GM19328 (cell line): ENCODE measurements at regions not wholly inside any gene's neighbourhood (a gene's known extent, or its start where the extent isn't known, plus 50 kb on each side); places are given as distances from the start of the nearest gene placed in this dataset.
"Not testable (repeated sequence)": the region's sequence is repeated elsewhere in the genome, so short reads cannot be mapped to it uniquely, and the experiment has no call there.

Experiments used
- ATAC-seq: cut with Tn5 transposase; IDR thresholded peaks from one replicate; pipeline ENCODE4 v1.9.1; 2021; ENCODE audit warnings: mild to moderate bottlenecking, moderate library complexity; ENCODE audit not compliant: unreplicated experiment

DNA sequence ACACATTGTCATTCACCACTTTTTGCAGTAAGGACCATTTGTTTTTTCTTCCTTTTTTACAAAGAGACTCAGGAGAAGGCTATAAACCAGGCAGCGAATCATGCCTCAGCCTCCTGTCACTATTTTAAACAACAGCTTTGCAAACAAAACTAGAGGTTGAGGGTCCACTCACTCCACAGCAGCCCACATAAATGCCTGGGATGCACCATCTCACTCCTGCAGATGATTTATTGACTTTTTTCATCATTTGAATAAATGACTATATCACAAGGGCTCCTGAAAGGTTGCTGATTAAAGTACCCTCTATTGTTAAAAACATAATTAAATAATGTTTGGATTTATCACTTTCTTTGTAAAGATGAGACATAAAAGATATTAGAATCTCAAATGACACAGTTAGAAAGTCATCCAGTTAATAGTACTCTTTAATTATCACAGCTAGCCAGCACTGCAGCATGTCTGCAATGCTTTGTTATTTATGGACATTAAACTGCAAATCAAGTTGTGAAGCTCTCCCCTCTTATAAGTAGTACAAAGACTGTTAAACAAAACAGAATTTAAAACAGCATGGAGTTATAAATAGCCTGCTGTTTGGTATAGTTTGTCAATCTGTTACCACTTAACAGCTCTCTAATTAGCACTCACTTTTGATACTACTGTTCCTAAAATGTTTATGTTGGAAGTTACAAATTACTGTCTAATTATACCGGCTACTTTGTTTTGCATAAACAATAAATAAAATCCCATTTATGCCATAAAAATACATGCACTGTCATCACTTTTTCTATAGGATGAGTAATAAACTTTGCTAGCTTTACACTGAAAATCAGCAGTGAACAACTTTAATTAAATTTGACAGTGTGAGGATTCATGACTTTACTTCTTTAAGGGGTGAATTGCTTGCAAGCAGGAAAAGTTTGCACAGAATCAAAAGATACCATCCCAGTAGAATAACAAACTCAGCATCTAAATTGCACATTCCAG lies 853.2 kb downstream of the UQCRFS1 start:
- ATAC-seq, result no peak

DNA sequence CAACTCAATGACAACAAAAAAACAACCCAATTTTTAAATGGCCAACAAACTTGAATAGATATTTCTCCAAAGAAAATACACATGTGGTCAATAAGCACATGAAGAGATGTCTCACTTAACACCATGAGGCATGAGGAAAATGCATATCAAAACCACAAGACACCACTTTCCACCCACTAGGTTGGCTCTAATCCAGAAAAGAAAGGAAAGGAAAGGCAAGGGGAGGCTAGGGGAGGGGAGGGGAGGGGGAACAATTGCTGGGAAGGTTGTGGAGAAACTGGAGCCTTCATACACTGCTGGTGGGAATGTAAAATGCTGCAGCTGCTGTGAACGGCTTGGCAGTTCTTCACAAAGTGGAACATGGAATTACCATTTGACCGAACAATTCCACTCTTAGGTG lies 854.3 kb downstream of the UQCRFS1 start:
- ATAC-seq, result no peak

DNA sequence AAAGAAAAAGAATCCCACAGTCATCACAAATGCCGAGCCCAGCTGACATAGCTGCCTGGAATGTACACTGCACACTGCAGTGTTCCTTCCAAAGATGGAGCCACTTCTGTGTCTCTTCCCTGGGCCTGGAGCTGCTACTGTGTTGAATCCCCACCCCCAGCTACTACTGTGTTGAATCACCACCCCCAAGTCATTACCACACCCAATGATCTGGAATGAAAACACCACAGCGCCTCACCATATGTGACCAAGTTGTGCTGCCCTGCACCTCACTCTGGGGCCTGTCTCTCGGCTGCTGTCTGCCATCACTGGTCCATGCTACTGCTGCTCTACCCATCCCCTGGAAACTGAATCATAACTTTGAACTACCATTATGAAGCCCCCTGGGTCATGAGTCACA lies 861.2 kb downstream of the UQCRFS1 start:
- ATAC-seq, result no peak

DNA sequence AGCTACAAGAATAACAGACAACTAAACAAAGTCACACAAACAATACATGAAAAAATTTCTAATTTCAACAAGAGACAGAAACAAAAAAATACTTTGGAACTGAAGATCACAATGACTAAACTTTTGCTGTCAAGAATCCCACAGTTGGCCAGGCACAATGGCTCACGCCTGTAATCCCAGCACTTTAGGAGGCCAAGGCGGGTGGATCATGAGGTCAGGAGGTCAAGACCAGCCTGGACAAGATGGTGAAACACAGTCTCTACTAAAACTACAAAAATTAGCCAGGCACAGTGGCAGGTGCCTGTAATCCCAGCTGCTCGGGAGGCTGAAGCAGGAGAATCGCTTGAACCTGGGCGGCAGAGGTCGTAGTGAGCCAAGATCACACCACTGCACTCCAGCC lies 861.6 kb downstream of the UQCRFS1 start:
- not testable (repeated sequence) for ATAC-seq

DNA sequence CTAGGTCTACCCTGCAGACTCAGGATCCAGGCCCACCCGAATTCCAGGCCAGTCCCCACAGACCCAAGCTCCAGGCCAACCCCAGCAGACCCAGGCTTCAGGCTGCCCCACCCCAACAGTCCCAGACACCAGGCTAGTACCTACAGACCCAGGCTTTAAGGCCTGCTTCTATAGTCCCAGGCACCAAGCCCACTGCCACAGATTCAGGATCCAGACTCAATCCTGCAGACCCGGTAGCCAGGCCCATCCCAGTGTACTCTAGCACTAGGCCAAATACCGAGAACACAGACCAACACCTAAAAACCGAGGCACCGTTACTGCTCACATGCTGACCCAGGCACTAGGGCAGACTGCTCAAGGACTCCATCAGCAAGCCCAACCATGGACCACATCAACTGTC lies 862.3 kb downstream of the UQCRFS1 start:
- ATAC-seq, result no peak

DNA sequence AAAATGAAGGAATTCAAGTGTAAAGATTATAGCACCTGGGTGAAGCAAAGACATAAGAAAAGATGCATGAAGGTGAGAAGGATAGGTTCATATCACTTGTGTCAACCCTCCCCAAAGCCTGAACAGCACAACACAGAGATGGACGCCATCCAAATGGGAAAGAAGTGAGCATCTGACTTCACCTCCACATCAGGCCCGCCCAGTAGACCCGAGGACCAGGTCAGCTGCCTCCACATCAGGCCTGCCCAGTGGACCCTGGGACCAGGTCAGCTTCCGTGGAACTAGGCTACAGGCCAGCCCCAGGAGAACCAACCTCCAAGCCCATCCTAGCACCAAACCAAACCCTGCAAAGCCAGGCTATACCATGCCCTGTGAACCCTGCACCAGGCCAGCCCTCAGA lies 862.9 kb downstream of the UQCRFS1 start:
- no peak for ATAC-seq

DNA sequence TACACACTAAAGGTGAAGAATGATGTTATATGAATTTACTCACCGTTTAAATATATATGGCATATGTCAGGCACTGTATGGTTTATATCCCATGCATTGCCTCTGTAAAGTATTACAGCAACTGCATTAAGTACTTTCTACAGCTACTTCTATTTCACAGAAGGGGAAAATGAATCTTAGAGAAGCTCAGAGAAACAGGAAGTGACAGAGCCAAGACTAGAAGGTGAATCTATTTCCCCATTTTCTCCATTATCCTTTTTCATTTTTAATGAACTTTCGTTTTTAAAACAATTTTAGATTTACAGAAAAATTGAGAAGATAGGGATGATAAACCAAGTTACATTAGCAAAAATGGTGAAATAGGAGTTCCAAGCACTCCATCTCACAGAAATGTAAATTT lies 863.3 kb downstream of the UQCRFS1 start:
- ATAC-seq, result no peak

DNA sequence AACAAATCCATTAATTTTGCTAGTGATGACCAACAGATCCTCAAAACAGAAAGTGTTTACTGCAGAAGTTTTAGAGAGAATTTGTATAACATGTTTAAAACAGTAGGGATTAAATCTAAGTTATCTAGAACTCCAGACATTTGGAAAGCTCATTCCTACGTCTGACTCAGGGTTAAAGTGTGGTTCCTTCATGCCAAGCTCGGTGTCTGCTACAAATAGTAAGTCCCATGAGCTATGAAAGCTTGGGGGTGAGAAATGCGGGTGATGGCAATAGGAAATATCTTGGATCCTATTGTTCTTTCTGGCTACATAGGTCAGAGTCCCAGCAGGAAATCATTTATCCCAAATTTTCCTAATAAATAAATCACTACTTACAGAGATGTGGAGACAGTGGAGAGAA lies 867.1 kb downstream of the UQCRFS1 start:
- ATAC-seq, result no peak

DNA sequence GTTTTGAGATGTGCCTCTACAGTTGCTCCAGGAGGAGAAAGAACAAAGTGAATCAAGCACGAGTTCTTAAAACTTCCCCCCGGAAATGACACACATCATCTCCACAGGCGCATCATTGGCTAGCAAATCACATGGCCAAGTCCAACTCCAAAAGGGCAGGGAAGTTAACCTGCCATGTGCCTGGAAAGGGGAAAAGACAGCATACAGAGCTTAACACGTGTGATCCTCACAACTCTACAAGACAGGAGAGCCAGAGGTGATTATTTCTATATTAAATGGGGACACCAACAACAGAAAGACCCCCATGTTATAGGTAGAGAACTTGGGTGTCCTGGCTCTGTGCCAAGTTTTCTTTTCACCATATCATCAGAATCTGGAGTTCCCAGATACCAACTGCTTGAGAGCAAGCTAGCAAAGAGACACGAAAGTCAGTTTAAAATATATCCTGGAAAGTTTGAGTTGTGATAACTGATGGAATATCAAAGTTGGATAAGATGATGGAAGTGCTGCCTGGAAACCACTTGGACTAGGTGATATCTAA lies 871.1 kb downstream of the UQCRFS1 start:
- ATAC-seq, result no peak

DNA sequence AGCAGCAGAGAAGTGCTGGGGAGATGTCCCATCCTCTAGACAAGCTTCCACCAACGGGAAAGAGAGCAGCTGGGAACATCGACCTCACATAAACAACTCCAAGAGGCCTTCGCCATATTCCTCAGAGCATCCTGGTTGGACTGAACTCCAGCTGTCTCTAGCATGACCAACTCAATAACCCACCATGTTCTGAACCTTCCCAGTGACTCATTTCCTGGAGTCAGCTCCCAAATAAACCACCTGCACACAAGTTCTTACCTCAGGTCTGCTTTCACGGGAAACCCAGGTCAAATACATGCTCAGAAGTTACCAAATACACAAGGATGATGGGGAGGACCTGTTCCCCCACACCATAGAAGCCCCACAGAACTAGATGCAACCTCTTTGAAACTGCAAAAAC lies 878.5 kb downstream of the UQCRFS1 start:
- ATAC-seq, result no peak

DNA sequence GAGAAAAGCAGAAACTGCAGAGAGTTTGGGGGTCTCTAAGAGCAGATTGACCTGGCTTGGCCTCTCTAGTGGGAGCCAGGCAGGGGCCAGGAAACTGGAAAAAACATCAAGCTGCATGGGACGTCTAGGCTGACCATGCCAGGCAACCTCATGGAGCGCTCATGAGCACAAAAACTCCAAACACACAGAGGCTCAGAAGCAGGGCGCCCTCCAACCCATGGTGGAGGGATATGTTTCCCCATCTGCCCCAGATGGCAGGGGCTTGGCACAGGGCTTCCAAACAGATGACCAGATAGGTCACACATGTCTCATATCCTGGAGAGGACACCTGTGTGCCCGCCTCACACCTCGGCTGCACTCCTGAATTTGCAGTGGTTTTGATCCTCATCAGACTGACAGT lies 879.0 kb downstream of the UQCRFS1 start:
- no peak for ATAC-seq

DNA sequence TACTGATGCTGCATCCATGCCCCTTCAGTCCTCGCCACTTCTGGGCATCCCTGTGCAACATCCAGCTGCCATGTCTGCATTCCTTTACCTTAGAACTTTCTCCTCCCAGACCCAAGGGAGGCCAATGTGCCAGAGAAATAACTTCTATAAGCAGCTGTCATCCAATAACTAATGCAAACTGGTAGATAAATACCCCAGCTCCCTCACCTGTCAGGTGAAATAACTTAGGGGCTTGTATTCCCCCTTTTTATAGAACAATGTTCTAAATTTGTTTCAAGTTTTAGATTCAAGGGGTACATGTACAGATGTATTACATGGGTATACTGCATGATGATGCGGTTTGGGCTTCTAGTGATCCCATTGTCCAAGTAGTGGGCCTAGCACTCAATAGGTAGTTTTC lies 880.1 kb downstream of the UQCRFS1 start:
- ATAC-seq, result no peak

DNA sequence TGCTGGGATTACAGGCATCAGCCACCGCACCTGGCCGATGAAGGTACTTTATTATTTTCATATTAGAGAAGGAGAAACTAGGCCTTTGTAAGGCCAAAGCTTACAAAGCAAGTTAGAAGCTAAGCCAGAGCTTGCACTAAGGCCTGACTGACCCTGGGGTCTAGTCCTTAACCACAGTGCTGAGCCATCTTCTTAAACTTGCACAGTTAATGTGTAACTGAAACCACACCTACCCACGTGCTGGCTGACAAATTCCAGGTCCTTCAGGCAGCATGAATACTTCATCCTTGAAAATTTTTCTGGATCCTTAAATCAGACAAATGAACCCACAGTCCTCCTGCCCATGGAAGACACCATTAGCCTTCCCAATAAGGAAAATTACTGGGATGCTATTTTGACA lies 880.6 kb downstream of the UQCRFS1 start:
- ATAC-seq, result no peak

DNA sequence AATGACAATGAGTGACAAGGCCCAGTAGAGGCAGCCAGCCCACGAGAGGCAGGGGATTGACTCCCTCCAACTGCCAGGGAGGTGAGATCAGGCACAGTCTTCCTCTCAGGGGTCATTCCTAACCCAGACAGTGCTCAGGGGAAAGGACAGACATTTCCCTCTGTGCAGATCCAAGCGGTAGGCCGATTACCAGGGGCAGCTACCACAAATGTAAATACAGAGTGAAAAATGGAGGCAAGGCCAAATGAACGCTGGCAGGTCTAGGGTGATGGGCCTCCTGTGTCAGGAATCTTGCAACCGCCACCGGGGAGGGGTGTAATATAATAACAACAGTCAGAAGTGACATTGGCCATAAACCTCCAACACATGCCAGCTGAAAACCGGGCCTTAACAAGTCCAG lies 881.4 kb downstream of the UQCRFS1 start:
- no peak for ATAC-seq

DNA sequence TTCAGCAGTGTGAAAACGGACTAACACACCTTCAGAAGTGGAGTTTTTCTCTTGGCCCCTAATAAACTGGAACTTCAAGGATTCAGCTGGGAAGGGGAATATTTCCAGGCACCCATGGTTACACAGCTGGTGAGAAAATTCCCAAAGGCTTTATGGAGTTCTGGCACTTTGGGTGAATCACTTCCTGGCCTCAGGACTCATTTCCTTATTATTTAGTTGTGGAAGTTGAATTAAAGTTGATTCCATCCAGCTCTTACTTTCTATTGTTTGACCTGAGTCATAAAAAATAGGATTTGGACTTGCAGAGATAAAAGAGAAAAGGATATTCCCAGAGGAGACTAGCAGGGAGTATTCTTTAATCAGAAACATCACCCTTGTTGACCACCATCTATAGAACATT lies 882.1 kb downstream of the UQCRFS1 start:
- no peak for ATAC-seq

DNA sequence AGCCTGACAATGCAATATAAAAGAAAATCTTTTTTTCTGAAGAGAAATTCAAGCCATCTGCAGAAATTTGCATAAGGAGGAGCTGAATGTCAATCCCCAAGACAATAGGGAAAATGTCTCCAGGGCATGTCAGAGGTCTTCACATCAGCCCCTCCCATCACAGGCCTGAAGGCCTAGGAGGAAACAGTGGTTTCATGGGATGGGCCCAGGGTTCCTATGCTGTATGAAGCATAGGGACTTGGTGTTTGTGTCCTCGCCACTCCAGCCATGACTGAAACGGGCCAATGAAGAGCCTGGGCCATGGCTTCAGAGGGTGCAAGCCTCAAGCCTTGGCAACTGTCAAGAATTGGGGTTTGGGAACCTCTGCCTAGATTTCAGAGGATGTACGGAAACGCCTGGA lies 883.5 kb downstream of the UQCRFS1 start:
- ATAC-seq, result no peak

DNA sequence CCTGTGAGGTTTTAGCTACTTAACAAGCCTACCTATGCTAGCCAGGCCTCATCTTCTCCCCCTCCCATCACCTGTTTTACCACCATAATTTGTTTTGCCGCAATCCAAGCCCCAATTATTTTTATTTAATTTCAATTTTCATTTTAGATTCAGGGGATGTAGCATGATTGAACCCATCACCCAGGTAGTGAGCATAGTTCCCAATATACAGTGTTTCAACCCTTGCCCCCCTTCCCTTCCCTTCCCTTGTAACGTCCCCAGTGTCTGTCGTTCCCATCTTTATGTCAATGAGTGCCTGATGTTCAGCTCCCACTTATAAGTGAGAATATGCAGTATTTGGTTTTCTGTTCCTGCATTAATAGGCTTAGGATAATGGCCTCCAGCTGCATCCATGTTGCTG lies 885.0 kb downstream of the UQCRFS1 start:
- no peak for ATAC-seq

DNA sequence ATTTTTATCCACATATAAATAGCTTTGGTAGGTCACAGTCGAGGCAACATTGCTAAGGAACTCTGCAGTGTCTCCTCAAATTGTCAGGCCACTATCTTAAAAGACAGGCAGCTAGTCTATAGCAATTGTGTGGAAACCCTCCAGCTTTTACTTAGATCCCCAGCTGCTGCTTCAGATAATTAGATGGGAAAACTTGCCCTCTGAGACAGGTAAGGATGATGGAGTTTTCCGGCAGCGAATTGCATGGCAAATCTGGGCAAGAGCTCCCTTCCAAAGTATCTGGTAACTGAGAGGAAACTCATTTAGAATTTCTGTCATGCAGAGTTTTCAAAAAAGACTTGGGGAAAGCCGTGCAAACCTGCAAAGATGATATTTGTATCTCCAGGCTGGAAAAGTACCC lies 886.2 kb downstream of the UQCRFS1 start:
- no peak for ATAC-seq

DNA sequence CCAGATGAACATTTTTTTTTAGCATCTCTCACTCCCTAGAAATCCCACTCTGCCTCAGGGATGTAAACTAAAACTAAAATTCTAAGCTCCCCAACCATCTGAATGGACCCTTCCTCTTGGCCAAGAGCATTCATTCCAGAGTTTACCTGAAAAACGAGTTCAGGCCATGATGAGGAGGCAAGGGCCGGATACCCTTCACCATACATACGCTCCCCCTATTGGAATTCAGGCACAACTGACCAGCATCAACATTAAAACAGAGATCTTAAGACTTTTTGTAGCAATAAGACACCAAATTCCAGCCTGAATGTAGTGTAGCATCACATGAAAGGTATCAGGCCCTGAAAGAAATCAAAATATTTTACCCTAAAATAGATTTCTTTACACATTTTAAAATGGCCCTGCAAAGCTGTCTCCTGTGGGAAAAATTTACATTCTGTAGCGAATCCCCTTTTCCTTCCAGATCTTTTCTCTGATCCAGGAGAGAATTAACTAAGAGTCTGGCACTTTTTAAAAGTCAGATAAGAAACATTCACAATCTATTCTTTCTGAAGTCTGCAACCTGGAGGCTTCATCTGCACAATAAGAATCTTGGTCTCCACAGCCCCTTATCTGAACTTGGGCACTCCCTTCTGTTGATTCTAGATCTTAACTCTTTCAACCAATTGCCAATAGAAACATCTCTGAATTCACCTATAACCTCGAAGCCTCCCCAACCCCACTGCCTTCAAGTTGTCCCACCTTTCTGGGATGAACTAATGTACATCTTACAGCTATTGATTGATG lies 888.5 kb downstream of the UQCRFS1 start:
- no peak for ATAC-seq

DNA sequence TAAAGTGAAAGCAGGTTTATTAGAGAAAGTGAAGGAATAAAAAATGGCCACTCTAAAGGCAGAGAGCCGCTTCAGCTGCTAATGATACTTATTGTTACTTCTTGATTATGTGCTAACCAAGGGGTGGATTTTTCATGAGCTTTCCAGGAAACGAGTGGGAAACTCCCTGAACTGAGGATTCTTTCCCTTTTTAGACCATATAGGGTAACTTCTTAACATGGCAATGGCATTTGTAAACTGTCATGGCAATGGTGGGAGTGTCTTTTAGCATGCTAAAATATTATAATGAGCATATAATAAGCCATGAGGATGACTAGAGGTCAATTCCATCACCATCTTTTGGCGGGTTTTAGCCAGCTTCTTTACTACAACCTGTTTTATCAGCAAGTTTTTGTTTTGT lies 890.0 kb downstream of the UQCRFS1 start:
- no peak for ATAC-seq

DNA sequence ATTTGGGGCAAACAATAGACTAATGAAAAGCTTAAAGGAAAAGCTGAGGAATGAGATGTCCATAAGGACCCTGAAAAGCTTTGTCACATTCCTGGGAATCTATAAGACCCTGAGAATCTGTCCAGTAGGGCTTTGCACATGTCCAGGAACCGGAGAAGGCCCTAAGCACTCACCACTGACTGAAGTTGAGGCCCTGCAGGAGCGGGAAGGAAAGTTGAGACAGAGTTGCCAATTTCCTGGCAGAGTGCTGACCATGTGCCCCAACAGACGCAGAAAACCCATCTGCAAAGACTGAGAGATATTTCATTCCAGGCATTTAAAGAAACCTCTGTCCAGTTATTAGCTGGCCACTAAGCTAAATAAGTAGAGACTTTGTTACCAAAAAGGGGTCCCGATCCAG lies 890.5 kb downstream of the UQCRFS1 start:
- no peak for ATAC-seq

DNA sequence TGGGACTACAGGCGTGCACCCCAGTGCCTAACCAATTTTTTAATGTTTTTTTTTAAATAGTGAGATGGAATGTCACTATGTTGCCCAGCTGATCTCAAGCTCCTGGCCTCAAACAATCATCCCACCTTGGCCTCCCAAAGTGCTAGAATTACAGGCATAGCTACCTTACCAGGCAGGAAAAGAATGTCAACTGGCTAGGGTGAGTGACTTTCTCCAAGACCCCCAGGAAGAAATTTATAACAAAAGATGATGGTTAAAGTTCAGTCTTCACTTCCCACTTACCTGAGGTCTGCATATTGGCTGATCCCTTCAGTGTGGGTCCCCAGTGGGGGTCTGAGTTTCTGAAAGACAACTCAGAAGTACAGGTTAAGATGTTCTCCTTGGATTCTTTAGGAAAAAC lies 893.0 kb downstream of the UQCRFS1 start:
- no peak for ATAC-seq
